Duodenal mucosa (tissue), 2 donors: ENCODE measurements at regions not wholly inside any gene's neighbourhood (a gene's known extent, or its start where the extent isn't known, plus 50 kb on each side); places are given as distances from the start of the nearest gene placed in this dataset.
"Not testable (repeated sequence)": the region's sequence is repeated elsewhere in the genome, so short reads cannot be mapped to it uniquely, and the experiment has no call there.

ENCODE experiments used
- H3K27ac ChIP-seq: one replicate; pipeline ENCODE4 v1.7.0; 2013; ENCODE audit warnings: low read depth, low read length
- H3K27me3 ChIP-seq, 2 donors: one replicate each; pipeline ENCODE4 v1.7.0; 2013; ENCODE audit warnings: low read length in 2 of 2, control low read depth in 1 of 2; ENCODE audit not compliant: insufficient read depth in 2 of 2, control insufficient read depth in 1 of 2
- H3K36me3 ChIP-seq, 2 donors: one replicate each; pipeline ENCODE4 v1.7.0; 2013; ENCODE audit warnings: low read length in 2 of 2, control low read depth in 1 of 2; ENCODE audit not compliant: insufficient read depth in 2 of 2, control insufficient read depth in 1 of 2
- H3K4me1 ChIP-seq, 2 donors: one replicate each; pipeline ENCODE4 v1.7.0; 2013; ENCODE audit warnings: low read length in 2 of 2, control low read depth in 1 of 2; ENCODE audit not compliant: insufficient read depth in 2 of 2, control insufficient read depth in 1 of 2
- H3K4me3 ChIP-seq, 2 donors: one replicate each; pipeline ENCODE4 v1.7.0; 2013; ENCODE audit warnings: low read length in 2 of 2, low read depth in 1 of 2
- H3K9ac ChIP-seq, 2 donors: one replicate each; pipeline ENCODE4 v1.7.0; 2013; ENCODE audit warnings: low read length in 2 of 2, low read depth in 1 of 2
- H3K9me3 ChIP-seq, 2 donors: one replicate each; pipeline ENCODE4 v1.7.0; 2013; ENCODE audit warnings: low read length in 2 of 2, control low read depth in 1 of 2; ENCODE audit not compliant: control insufficient read depth in 1 of 2

DNA sequence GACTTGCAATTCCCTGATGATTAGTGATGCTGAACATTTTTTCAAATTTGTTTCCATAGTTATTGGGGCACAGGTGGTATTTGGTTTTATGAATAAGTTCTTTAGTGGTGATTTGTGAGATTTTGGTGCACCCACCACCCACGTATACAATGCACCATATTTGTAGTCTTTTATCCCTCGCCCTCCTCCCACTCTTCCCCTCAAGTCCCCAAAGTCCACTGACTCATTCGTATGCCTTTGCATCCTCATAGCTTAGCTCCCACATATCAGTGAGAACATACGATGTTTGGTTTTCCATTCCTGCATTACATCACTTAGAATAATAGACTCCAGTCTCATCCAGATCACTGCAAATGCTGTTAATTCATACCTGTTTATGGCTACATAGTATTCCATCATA, 167.3 kb downstream of the MYLK4 start:
- no peaks in the 10 kb centered on the region for H3K36me3 ChIP-seq
- no peaks in the 10 kb centered on the region for H3K9me3 ChIP-seq
- no peaks in the 10 kb centered on the region for H3K27me3 ChIP-seq
- H3K4me3 ChIP-seq, result no peak overlapping the region
- H3K27ac ChIP-seq, result no peak overlapping the region
- no peak overlapping the region for H3K9ac ChIP-seq
- H3K4me1 ChIP-seq, result no peaks in the 10 kb centered on the region

DNA sequence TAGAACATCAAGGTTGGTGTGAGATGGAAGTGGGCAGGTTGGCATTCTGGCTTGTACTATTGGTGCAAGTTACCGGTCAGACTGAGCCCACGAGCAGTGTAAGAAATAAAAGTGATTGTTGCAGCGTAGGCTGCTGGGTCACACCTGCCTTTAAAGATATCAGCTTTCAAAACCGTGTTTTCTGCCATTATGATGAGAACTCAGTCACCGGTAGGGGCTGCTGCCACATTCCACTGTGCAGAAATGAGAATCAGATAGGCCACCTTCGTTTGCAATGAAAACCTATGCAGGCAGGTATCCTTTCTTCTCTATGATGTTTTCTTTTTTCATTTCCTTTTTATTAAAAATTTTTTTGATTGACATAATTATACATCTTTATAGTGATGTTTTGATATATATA, 168.5 kb downstream of the MYLK4 start:
- no peaks in the 10 kb centered on the region for H3K36me3 ChIP-seq
- H3K27me3 ChIP-seq, result no peaks in the 10 kb centered on the region
- H3K9ac ChIP-seq, result no peak overlapping the region

DNA sequence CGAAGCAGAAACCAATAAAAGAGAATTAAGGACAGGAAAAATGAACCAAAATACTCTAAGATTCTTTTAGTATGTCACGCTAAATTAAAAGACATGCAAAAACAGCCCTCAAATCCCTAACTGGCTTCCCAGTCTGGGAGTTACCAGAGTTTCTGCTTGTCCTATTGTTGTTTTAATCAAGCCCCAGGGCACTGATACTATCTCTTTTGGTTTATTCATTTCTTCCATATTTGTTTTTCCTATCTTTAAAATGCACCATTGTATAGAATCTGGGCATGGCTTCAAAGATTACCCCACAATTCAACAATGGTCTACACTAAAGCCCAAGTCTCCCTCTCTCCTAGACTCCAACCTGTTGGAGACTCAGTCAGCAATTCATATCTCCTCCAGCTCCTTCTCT, 169.1 kb downstream of the MYLK4 start:
- H3K27ac ChIP-seq, result no peak overlapping the region
- H3K4me3 ChIP-seq, result no peak overlapping the region
- no peak overlapping the region for H3K9ac ChIP-seq
- H3K27me3 ChIP-seq, result no peaks in the 10 kb centered on the region
- no peaks in the 10 kb centered on the region for H3K4me1 ChIP-seq
- H3K9me3 ChIP-seq, result no peaks in the 10 kb centered on the region
- no peaks in the 10 kb centered on the region for H3K36me3 ChIP-seq

More for the DNA sequence above, 168.5 kb downstream of the MYLK4 start:
- Histone ChIP-seq H3K9me3 (no peaks in the 10 kb centered on the region), H3K4me3 (no peak overlapping the region), H3K4me1 (no peaks in the 10 kb centered on the region), H3K27ac (no peak overlapping the region)

GRCh38 chr6:2581011-2581410, 169.7 kb downstream of the MYLK4 start:
- H3K9me3 ChIP-seq, result no peaks in the 10 kb centered on the region
- no peak overlapping the region for H3K27ac ChIP-seq
- no peak overlapping the region for H3K9ac ChIP-seq
- H3K27me3 ChIP-seq, result no peaks in the 10 kb centered on the region
- no peaks in the 10 kb centered on the region for H3K4me1 ChIP-seq
- no peaks in the 10 kb centered on the region for H3K36me3 ChIP-seq
- H3K4me3 ChIP-seq, result no peak overlapping the region

DNA sequence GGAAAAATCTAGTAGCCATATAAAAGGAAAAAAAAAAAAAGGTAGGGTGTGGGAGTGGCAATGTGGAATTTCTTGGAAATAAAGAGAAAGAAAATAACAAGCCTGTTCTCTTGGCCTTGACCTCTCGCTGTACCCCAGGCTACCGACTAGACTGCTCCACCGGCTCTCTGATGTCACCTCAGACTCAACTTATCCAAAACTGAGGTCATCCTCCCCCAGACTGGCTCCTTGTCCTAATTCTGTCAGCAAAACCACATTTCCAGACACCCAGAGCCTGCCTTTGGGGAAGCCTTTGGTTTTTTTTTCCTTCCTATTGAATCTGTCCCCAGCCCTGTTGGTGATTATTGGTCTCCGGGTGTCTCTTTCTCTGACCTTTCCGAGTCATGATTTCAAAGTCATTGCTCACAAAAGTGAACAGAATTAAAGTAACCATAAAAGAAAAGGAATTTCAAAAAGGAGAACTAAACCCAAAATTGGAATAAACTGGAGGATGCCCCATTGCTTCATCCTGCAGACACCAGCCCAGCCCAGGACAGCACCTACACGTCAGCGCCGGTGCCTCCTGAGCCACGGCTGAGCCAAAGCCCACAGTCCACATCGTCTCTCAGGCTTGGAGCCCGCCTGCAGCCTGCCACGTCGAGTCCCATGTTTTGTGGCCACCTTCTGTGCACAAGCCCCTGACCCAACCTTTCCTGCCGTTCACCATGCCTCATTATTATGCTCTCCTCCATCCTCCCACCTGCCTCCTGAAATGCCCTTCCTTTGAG, 170.7 kb downstream of the MYLK4 start:
- H3K27ac ChIP-seq, result no peak overlapping the region
- H3K4me1 ChIP-seq, result no peaks in the 10 kb centered on the region

GRCh38 chr6:2579241-2579761, 171.4 kb downstream of the MYLK4 start:
- H3K27me3 ChIP-seq, result no peaks in the 10 kb centered on the region
- no peak overlapping the region for H3K27ac ChIP-seq
- no peak overlapping the region for H3K4me3 ChIP-seq

More for the DNA sequence above, 170.7 kb downstream of the MYLK4 start:
- no peaks in the 10 kb centered on the region for H3K9me3 ChIP-seq
- no peak overlapping the region for H3K9ac ChIP-seq
- no peak overlapping the region for H3K4me3 ChIP-seq
- no peaks in the 10 kb centered on the region for H3K36me3 ChIP-seq
- H3K27me3 ChIP-seq, result no peaks in the 10 kb centered on the region

GRCh38 chr6:2578767-2579166, 172.0 kb downstream of the MYLK4 start:
- no peaks in the 10 kb centered on the region for H3K27me3 ChIP-seq
- no peaks in the 10 kb centered on the region for H3K4me1 ChIP-seq
- H3K27ac ChIP-seq, result no peak overlapping the region
- no peak overlapping the region for H3K9ac ChIP-seq
- H3K9me3 ChIP-seq, result no peaks in the 10 kb centered on the region
- H3K4me3 ChIP-seq, result no peak overlapping the region
- no peaks in the 10 kb centered on the region for H3K36me3 ChIP-seq

More at GRCh38 chr6:2579241-2579761, 171.4 kb downstream of the MYLK4 start:
- Histone ChIP-seq H3K36me3 (no peaks in the 10 kb centered on the region), H3K4me1 (no peaks in the 10 kb centered on the region), H3K9me3 (no peaks in the 10 kb centered on the region), H3K9ac (no peak overlapping the region)

DNA sequence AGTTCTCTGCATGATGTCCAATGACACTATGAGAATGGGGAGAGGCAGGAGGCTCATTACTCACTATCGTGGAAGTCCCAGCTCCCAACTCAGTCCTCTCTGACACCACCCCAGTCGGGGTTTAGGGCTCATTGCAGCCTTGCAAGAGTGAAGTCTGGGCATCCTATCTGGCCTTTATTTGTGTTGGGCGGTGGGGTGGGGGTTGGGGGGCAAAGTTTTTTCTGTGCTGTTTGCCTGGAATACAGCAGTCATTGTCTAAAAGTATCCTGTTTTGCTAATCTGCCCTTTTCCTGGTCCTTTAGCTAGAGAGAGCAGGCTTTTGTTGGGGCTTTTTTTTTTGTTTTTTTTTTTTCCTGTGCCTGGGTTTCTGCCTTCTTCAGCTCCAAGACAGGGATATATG, 174.2 kb downstream of the MYLK4 start:
- H3K27me3 ChIP-seq, result no peaks in the 10 kb centered on the region
- no peaks in the 10 kb centered on the region for H3K9me3 ChIP-seq
- no peaks in the 10 kb centered on the region for H3K4me1 ChIP-seq
- no peak overlapping the region for H3K9ac ChIP-seq
- H3K36me3 ChIP-seq, result no peaks in the 10 kb centered on the region
- no peak overlapping the region for H3K4me3 ChIP-seq
- H3K27ac ChIP-seq, result no peak overlapping the region

GRCh38 chr6:2575236-2575635, 175.5 kb downstream of the MYLK4 start:
- Histone ChIP-seq H3K27ac (no peak overlapping the region), H3K36me3 (no peaks in the 10 kb centered on the region), H3K4me1 (no peaks in the 10 kb centered on the region), H3K9me3 (no peaks in the 10 kb centered on the region), H3K27me3 (no peaks in the 10 kb centered on the region), H3K9ac (no peak overlapping the region), H3K4me3 (no peak overlapping the region)

- not testable (repeated sequence) for H3K9me3 ChIP-seq
Observed at GRCh38 chr6:2569420-2569819, 181.3 kb downstream of the MYLK4 start.

More at GRCh38 chr6:2569420-2569819, 181.3 kb downstream of the MYLK4 start:
- not testable (repeated sequence) for H3K4me3 ChIP-seq, H3K27me3 ChIP-seq, H3K9ac ChIP-seq, H3K4me1 ChIP-seq, H3K36me3 ChIP-seq, H3K27ac ChIP-seq
